Testis (tissue), 2 donors: ENCODE measurements at regions not wholly inside any gene's neighbourhood (a gene's known extent, or its start where the extent isn't known, plus 50 kb on each side); places are given as distances from the start of the nearest gene placed in this dataset.

Source experiments
- CTCF ChIP-seq, 3 experiments: fragments of 450-650 bp in 2 of 3; fragments of 200-600 bp in 1 of 3; sonication (generic) in 1 of 3; IDR thresholded peaks; one replicate each; pipeline ENCODE4 v1.5.1; 2016 to 2019; ENCODE audit warnings: antibody characterized with exemption in 3 of 3, mild to moderate bottlenecking in 2 of 3, moderate library complexity in 1 of 3
- POLR2A ChIP-seq: fragments of 450-650 bp; IDR thresholded peaks from one replicate; pipeline ENCODE4 v1.6.1; 2017; ENCODE audit warnings: antibody characterized with exemption, mild to moderate bottlenecking, moderate library complexity

DNA sequence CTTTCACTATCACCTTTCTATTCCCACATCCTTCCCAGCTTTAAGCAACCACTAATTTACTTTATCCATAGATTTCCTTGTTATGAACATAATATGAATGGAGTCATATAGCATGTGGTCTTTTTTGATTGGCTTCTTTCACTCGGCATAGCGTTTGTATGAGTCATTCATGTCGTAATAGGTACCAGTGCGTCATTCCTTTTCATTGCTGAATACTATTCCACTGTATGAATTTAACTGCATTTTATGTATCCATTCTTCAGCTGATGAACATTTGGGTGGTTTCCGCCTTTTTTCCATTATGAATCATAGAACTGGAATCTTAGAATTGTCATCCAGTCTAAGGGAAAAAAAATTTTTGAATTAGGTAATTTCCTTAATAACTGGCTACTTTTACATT is 411.3 kb upstream of the AUTS2 start:
- TF ChIP-seq CTCF (IDR thresholded peaks at IDR 0.05) (no peak), POLR2A (no peak)
